Natural killer cell treated with Interleukin-12 subunit alpha and Interleukin-12 subunit beta and Interleukin-15 and Interleukin-18, amount 100 ng/mL, for 72 hours (primary cell): ENCODE measurements at regions not wholly inside any gene's neighbourhood (a gene's known extent, or its start where the extent isn't known, plus 50 kb on each side); places are given as distances from the start of the nearest gene placed in this dataset.
"Not testable (repeated sequence)": the region's sequence is repeated elsewhere in the genome, so short reads cannot be mapped to it uniquely, and the experiment has no call there.

Experiments
- ATAC-seq, 2 donors: fragments of 150-1000 bp; cut with Tn5 transposase in 1 of 2; sonication (Bioruptor Pico), chemical (Tn5 transposase) in 1 of 2; 2 replicates each; pipeline ENCODE4 v1.10.0; 2021
- DNase-seq: peaks from one replicate; pipeline ENCODE4 v3.0.0; 2022; ENCODE audit warnings: low spot score
- H3K27ac Mint-ChIP-seq, 2 donors: 1 replicate in 1 of 2; 2 replicates in 1 of 2; pipeline ENCODE4 v1.8.0; 2022; ENCODE audit warnings: mixed read lengths in 2 of 2, mild to moderate bottlenecking in 1 of 2, moderate library complexity in 1 of 2
- H3K27me3 Mint-ChIP-seq, 2 donors: 1 replicate in 1 of 2; 2 replicates in 1 of 2; pipeline ENCODE4 v1.8.0; 2022; ENCODE audit warnings: mixed read lengths in 2 of 2
- H3K36me3 Mint-ChIP-seq: one replicate; pipeline ENCODE4 v1.8.0; 2022; ENCODE audit warnings: mixed read lengths
- H3K4me1 Mint-ChIP-seq, 2 donors: 1 replicate in 1 of 2; 2 replicates in 1 of 2; pipeline ENCODE4 v1.8.0; 2022; ENCODE audit warnings: low read depth in 2 of 2, mixed read lengths in 2 of 2, mild to moderate bottlenecking in 1 of 2
- H3K4me3 Mint-ChIP-seq: one replicate; pipeline ENCODE4 v1.8.0; 2022; ENCODE audit warnings: mixed read lengths
- H3K9me3 Mint-ChIP-seq: 2 replicates; pipeline ENCODE4 v1.8.0; 2022; ENCODE audit warnings: mixed read lengths

GRCh38 chr5:57976506-57976905, 483.4 kb downstream of the PLK2 start:
- no peak for ATAC-seq
- H3K4me3 Mint-ChIP-seq = no peak overlapping the region
- no peak for DNase-seq
- H3K36me3 Mint-ChIP-seq = peaks cover under 1% of the 10 kb centered on the region
- H3K9me3 Mint-ChIP-seq = peaks cover under 1% of the 10 kb centered on the region
- no peak overlapping the region for H3K27ac Mint-ChIP-seq
- no peaks in the 10 kb centered on the region for H3K27me3 Mint-ChIP-seq
- no peaks in the 10 kb centered on the region for H3K4me1 Mint-ChIP-seq

- ATAC-seq, H3K4me3 Mint-ChIP-seq, H3K27me3 Mint-ChIP-seq, DNase-seq, H3K27ac Mint-ChIP-seq, H3K4me1 Mint-ChIP-seq: not testable (repeated sequence)
- H3K9me3 Mint-ChIP-seq = peaks cover 13% of the 10 kb centered on the region
- H3K36me3 Mint-ChIP-seq = peaks cover 12% of the 10 kb centered on the region
Observed at GRCh38 chr5:57972099-57972498, 487.8 kb downstream of the PLK2 start.

- DNase-seq (no peak), ATAC-seq (no peak)
- peaks cover 9% of the 10 kb centered on the region for H3K9me3 Mint-ChIP-seq
- H3K27me3 Mint-ChIP-seq = no peaks in the 10 kb centered on the region
- no peak overlapping the region for H3K27ac Mint-ChIP-seq
- H3K36me3 Mint-ChIP-seq = peaks cover 9% of the 10 kb centered on the region
- no peaks in the 10 kb centered on the region for H3K4me1 Mint-ChIP-seq
- H3K4me3 Mint-ChIP-seq = no peak overlapping the region
Observed at GRCh38 chr5:57960569-57960968, 478.0 kb upstream of the ACTBL2 start.

GRCh38 chr5:57956636-57957035, 474.0 kb upstream of the ACTBL2 start:
- no peaks in the 10 kb centered on the region for H3K9me3 Mint-ChIP-seq
- H3K27ac Mint-ChIP-seq = no peak overlapping the region
- DNase-seq (no peak), ATAC-seq (no peak)
- no peaks in the 10 kb centered on the region for H3K27me3 Mint-ChIP-seq
- no peaks in the 10 kb centered on the region for H3K4me1 Mint-ChIP-seq
- H3K36me3 Mint-ChIP-seq = no peaks in the 10 kb centered on the region
- no peak overlapping the region for H3K4me3 Mint-ChIP-seq

- no peaks in the 10 kb centered on the region for H3K4me1 Mint-ChIP-seq
- DNase-seq (no peak), ATAC-seq (no peak)
- no peaks in the 10 kb centered on the region for H3K27me3 Mint-ChIP-seq
- H3K27ac Mint-ChIP-seq = no peak overlapping the region
- no peaks in the 10 kb centered on the region for H3K36me3 Mint-ChIP-seq
- no peaks in the 10 kb centered on the region for H3K9me3 Mint-ChIP-seq
- H3K4me3 Mint-ChIP-seq = no peak overlapping the region
Observed at GRCh38 chr5:57955511-57955910, 472.9 kb upstream of the ACTBL2 start.

- no peak overlapping the region for H3K27ac Mint-ChIP-seq
- H3K9me3 Mint-ChIP-seq = no peaks in the 10 kb centered on the region
- no peak overlapping the region for H3K4me3 Mint-ChIP-seq
- no peak for DNase-seq
- no peaks in the 10 kb centered on the region for H3K36me3 Mint-ChIP-seq
- no peaks in the 10 kb centered on the region for H3K4me1 Mint-ChIP-seq
- no peaks in the 10 kb centered on the region for H3K27me3 Mint-ChIP-seq
- ATAC-seq = no peak
Observed at GRCh38 chr5:57953792-57954191, 471.2 kb upstream of the ACTBL2 start.

- no peaks in the 10 kb centered on the region for H3K27me3 Mint-ChIP-seq
- DNase-seq (no peak), ATAC-seq (no peak)
- H3K4me3 Mint-ChIP-seq = no peak overlapping the region
- H3K9me3 Mint-ChIP-seq = peaks cover 3% of the 10 kb centered on the region
- no peak overlapping the region for H3K27ac Mint-ChIP-seq
- H3K4me1 Mint-ChIP-seq = no peaks in the 10 kb centered on the region
- H3K36me3 Mint-ChIP-seq = no peaks in the 10 kb centered on the region
Observed at GRCh38 chr5:57950616-57951228, 468.1 kb upstream of the ACTBL2 start.

- no peak overlapping the region for H3K4me3 Mint-ChIP-seq
- H3K4me1 Mint-ChIP-seq = no peaks in the 10 kb centered on the region
- DNase-seq (no peak), ATAC-seq (no peak)
- H3K27ac Mint-ChIP-seq = no peak overlapping the region
- H3K9me3 Mint-ChIP-seq = peaks cover 3% of the 10 kb centered on the region
- no peaks in the 10 kb centered on the region for H3K36me3 Mint-ChIP-seq
- no peaks in the 10 kb centered on the region for H3K27me3 Mint-ChIP-seq
Observed at GRCh38 chr5:57948091-57948490, 465.5 kb upstream of the ACTBL2 start.

GRCh38 chr5:57947181-57947580, 464.6 kb upstream of the ACTBL2 start:
- Mint-ChIP-seq H3K27ac (no peak overlapping the region), H3K36me3 (no peaks in the 10 kb centered on the region), H3K4me3 (no peak overlapping the region), H3K9me3 (peaks cover 3% of the 10 kb centered on the region), H3K27me3 (no peaks in the 10 kb centered on the region), H3K4me1 (no peaks in the 10 kb centered on the region)
- no peak for DNase-seq
- no peak for ATAC-seq

GRCh38 chr5:57940879-57941278, 458.3 kb upstream of the ACTBL2 start:
- H3K27ac Mint-ChIP-seq = no peak overlapping the region
- peaks cover 5% of the 10 kb centered on the region for H3K36me3 Mint-ChIP-seq
- ATAC-seq (no peak), DNase-seq (no peak)
- peaks cover 4% of the 10 kb centered on the region for H3K9me3 Mint-ChIP-seq
- H3K4me3 Mint-ChIP-seq = no peak overlapping the region
- H3K4me1 Mint-ChIP-seq = peaks cover 7 to 8% of the 10 kb centered on the region in 2 donors
- H3K27me3 Mint-ChIP-seq = no peaks in the 10 kb centered on the region

GRCh38 chr5:57940236-57940635, 457.6 kb upstream of the ACTBL2 start:
- Mint-ChIP-seq H3K36me3 (peaks cover 5% of the 10 kb centered on the region), H3K27me3 (no peaks in the 10 kb centered on the region), H3K4me3 (no peak overlapping the region), H3K4me1 (peaks cover 7 to 8% of the 10 kb centered on the region in 2 donors), H3K9me3 (peaks cover 4% of the 10 kb centered on the region), H3K27ac (no peak overlapping the region)
- ATAC-seq = no peak
- no peak for DNase-seq

- H3K4me3 Mint-ChIP-seq = no peak overlapping the region
- peaks cover 5% of the 10 kb centered on the region for H3K36me3 Mint-ChIP-seq
- peaks cover 4% of the 10 kb centered on the region for H3K9me3 Mint-ChIP-seq
- peaks cover 7 to 8% of the 10 kb centered on the region in 2 donors for H3K4me1 Mint-ChIP-seq
- DNase-seq (no peak), ATAC-seq (no peak)
- H3K27ac Mint-ChIP-seq = no peak overlapping the region
- H3K27me3 Mint-ChIP-seq = no peaks in the 10 kb centered on the region
Observed at GRCh38 chr5:57939771-57940170, 457.2 kb upstream of the ACTBL2 start.

GRCh38 chr5:57939335-57939734, 456.7 kb upstream of the ACTBL2 start:
- peaks cover 5% of the 10 kb centered on the region for H3K36me3 Mint-ChIP-seq
- DNase-seq = no peak
- no peaks in the 10 kb centered on the region for H3K27me3 Mint-ChIP-seq
- H3K4me3 Mint-ChIP-seq = no peak overlapping the region
- no peak for ATAC-seq
- H3K4me1 Mint-ChIP-seq = peaks cover 7 to 8% of the 10 kb centered on the region in 2 donors
- H3K27ac Mint-ChIP-seq = no peak overlapping the region
- peaks cover 4% of the 10 kb centered on the region for H3K9me3 Mint-ChIP-seq

GRCh38 chr5:57938174-57938557, 455.6 kb upstream of the ACTBL2 start:
- H3K4me3 Mint-ChIP-seq = no peak overlapping the region
- ATAC-seq (no peak), DNase-seq (no peak)
- H3K9me3 Mint-ChIP-seq = peaks cover 4% of the 10 kb centered on the region
- H3K27ac Mint-ChIP-seq = no peak overlapping the region
- H3K27me3 Mint-ChIP-seq = no peaks in the 10 kb centered on the region
- H3K36me3 Mint-ChIP-seq = peaks cover 5% of the 10 kb centered on the region
- peaks cover 7 to 8% of the 10 kb centered on the region in 2 donors for H3K4me1 Mint-ChIP-seq

GRCh38 chr5:57937501-57938173, 455.0 kb upstream of the ACTBL2 start:
- Mint-ChIP-seq H3K4me1 (peaks cover 7 to 8% of the 10 kb centered on the region in 2 donors), H3K4me3 (no peak overlapping the region), H3K27ac (no peak overlapping the region), H3K36me3 (peaks cover 5% of the 10 kb centered on the region), H3K27me3 (no peaks in the 10 kb centered on the region), H3K9me3 (peaks cover 4% of the 10 kb centered on the region)
- DNase-seq (no peak), ATAC-seq (no peak)
